ENCODE measurements at regions not wholly inside any gene's neighbourhood (a gene's known extent, or its start where the extent isn't known, plus 50 kb on each side); places are given as distances from the start of the nearest gene placed in this dataset.
"Not testable (repeated sequence)": the region's sequence is repeated elsewhere in the genome, so short reads cannot be mapped to it uniquely, and the experiment has no call there.

DNA sequence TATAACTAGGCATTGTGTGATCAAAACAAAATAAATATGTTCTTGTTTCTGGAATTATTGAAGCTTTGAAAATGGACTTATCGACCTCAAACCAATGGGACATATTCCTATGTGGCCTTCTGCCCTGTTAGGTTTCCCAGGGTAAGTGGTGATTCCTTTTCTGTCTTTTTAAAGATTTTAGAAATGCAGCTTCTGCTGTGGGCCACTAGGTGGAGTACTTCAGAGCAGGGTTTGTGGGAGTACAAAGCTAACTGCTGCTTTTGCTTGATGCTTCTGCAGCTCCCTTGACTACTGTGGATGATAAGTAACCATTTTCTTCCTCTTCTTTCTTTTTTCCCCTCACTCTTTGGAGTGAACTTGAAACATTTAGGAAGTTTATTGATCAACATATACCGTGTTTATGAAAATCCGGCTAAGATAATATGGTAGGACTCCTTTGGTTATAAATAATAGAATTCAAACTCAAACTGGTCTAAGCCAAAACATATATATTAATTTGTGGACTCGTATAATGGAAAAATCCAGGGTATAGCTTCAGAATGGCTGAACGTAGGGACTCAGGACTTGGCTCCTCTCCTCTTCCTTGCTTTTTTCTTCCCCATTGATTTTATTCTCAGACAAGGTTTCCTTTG is 1737.7 kb upstream of the DEFB115 start:
- H3K9me3 ChIP-seq (replicated peaks; ENCODE audit: control insufficient read depth, insufficient read depth, low read length); ATAC-seq; intact Hi-C loops (cut with micrococcal nuclease; ENCODE audit: unreplicated experiment); CTCF ChIA-PET; H2AFZ ChIP-seq (ENCODE audit: control insufficient read depth, low read depth, low read length); in situ Hi-C loops (cut with MboI); H3K4me2 ChIP-seq (ENCODE audit: control insufficient read depth, insufficient read depth); H3K9ac ChIP-seq (ENCODE audit: control insufficient read depth, insufficient read depth, low read length); RAD21 ChIA-PET (ENCODE audit: unreplicated experiment); BruUV-seq (replicated peaks); DNase-seq (ENCODE audit: low read depth, low spot score); SMC1A ChIA-PET (ENCODE audit: uncharacterized antibody, unreplicated experiment); POLR2A ChIA-PET; H3K36me3 ChIP-seq (ENCODE audit: control insufficient read depth in 2 of 2, insufficient read depth in 2 of 2, low read length in 1 of 2); H4K20me1 ChIP-seq (ENCODE audit: control insufficient read depth, insufficient read depth); H3K4me3 ChIP-seq; FAIRE-seq; H3K27ac ChIP-seq (ENCODE audit: control insufficient read depth, insufficient read depth); H3K79me2 ChIP-seq (ENCODE audit: control insufficient read depth, insufficient read depth, low read length); H3K4me1 ChIP-seq (ENCODE audit: control insufficient read depth, insufficient read depth, low read length); H3K27me3 ChIP-seq (replicated peaks in 1 of 2; ENCODE audit: control insufficient read depth in 2 of 2, insufficient read depth in 2 of 2, low read length in 1 of 2): not testable (repeated sequence)
- 51% methylated on average over 5 of the region's 5 CpGs for WGBS (ENCODE audit: insufficient coverage, insufficient replicate concordance, low lambda C conversion rate, missing lambda C conversion rate)
- TF ChIP-seq, protein P1, sequence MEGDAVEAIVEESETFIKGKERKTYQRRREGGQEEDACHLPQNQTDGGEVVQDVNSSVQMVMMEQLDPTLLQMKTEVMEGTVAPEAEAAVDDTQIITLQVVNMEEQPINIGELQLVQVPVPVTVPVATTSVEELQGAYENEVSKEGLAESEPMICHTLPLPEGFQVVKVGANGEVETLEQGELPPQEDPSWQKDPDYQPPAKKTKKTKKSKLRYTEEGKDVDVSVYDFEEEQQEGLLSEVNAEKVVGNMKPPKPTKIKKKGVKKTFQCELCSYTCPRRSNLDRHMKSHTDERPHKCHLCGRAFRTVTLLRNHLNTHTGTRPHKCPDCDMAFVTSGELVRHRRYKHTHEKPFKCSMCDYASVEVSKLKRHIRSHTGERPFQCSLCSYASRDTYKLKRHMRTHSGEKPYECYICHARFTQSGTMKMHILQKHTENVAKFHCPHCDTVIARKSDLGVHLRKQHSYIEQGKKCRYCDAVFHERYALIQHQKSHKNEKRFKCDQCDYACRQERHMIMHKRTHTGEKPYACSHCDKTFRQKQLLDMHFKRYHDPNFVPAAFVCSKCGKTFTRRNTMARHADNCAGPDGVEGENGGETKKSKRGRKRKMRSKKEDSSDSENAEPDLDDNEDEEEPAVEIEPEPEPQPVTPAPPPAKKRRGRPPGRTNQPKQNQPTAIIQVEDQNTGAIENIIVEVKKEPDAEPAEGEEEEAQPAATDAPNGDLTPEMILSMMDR (IDR thresholded peaks at IDR 0.05 in 2 of 3, conservative IDR thresholded peaks at IDR 0.05 in 1 of 3; ENCODE audit: control insufficient read depth in 2 of 3, extremely low read depth in 1 of 3, insufficient read depth in 1 of 3, low read depth in 3 of 3, low read length in 3 of 3), result peak; percentile 5 to 22 (median 6); a peak in 1 of 6 replicates

DNA sequence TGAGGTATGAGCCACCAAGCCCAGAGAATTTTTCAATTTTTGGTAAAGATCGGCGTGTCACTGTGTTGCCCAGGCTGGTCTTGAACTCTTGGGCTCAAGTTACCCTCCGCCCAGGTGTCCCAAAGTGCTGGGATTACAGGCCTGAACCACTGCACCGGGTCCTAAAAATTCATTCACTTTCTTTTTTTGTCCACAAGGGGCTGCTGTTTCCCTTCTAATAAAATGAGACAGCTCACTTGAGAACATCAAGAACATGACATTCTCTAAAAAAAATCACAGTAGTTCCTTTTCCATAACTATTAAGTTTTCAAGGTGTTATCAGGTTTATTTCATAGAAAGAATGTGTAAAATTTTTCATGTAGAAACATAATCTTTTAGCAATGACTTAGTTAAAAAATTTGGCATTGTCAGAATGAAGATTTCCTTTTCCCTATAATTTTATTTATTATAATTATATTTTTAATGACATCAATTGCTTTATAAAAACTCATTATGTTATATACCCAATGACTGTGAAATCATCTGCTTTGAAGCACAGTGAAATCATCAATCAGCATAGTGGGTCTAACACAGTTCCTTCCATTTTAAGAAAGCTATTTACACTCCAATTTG is 1723.8 kb upstream of the DEFB115 start:
- POLR2A ChIA-PET; in situ Hi-C loops (cut with MboI); H3K36me3 ChIP-seq (ENCODE audit: control insufficient read depth in 2 of 2, insufficient read depth in 2 of 2, low read length in 1 of 2); RAD21 ChIA-PET (ENCODE audit: unreplicated experiment); ATAC-seq; SMC1A ChIA-PET (ENCODE audit: uncharacterized antibody, unreplicated experiment); DNase-seq (ENCODE audit: low read depth, low spot score); H3K27ac ChIP-seq (ENCODE audit: control insufficient read depth, insufficient read depth); H3K9ac ChIP-seq (ENCODE audit: control insufficient read depth, insufficient read depth, low read length); H3K4me3 ChIP-seq; H3K9me3 ChIP-seq (replicated peaks; ENCODE audit: control insufficient read depth, insufficient read depth, low read length); BruUV-seq (replicated peaks); intact Hi-C loops (cut with micrococcal nuclease; ENCODE audit: unreplicated experiment); H3K4me1 ChIP-seq (ENCODE audit: control insufficient read depth, insufficient read depth, low read length); H2AFZ ChIP-seq (ENCODE audit: control insufficient read depth, low read depth, low read length); H3K4me2 ChIP-seq (ENCODE audit: control insufficient read depth, insufficient read depth); H4K20me1 ChIP-seq (ENCODE audit: control insufficient read depth, insufficient read depth); H3K79me2 ChIP-seq (ENCODE audit: control insufficient read depth, insufficient read depth, low read length); H3K27me3 ChIP-seq (replicated peaks in 1 of 2; ENCODE audit: control insufficient read depth in 2 of 2, insufficient read depth in 2 of 2, low read length in 1 of 2); FAIRE-seq: not testable (repeated sequence)
- CTCF ChIA-PET, result interaction anchor here (0.7 kb wide), 1 partner anchor 1726 kb away, joined by 3 read pairs; no protein-coding TSS in a partner anchor
- WGBS (ENCODE audit: insufficient coverage, insufficient replicate concordance, low lambda C conversion rate, missing lambda C conversion rate), result 20% methylated on average over 4 of the region's 4 CpGs
- TF ChIP-seq, protein P1 (IDR thresholded peaks at IDR 0.05 in 2 of 3, conservative IDR thresholded peaks at IDR 0.05 in 1 of 3; ENCODE audit: control insufficient read depth in 2 of 3, extremely low read depth in 1 of 3, insufficient read depth in 1 of 3, low read depth in 3 of 3, low read length in 3 of 3), result peak in 1 of 3 experiments; percentile 1; a peak in 1 of 6 replicates
- peak; percentile 29; the same call in 1 of the 2 replicates for TF ChIP-seq RAD21 (IDR thresholded peaks at IDR 0.05; ENCODE audit: insufficient read depth, low read depth, low read length)

Measured in GM12878 (cell line).